ENCODE measurements at regions not wholly inside any gene's neighbourhood (a gene's known extent, or its start where the extent isn't known, plus 50 kb on each side); places are given as distances from the start of the nearest gene placed in this dataset.

DNA sequence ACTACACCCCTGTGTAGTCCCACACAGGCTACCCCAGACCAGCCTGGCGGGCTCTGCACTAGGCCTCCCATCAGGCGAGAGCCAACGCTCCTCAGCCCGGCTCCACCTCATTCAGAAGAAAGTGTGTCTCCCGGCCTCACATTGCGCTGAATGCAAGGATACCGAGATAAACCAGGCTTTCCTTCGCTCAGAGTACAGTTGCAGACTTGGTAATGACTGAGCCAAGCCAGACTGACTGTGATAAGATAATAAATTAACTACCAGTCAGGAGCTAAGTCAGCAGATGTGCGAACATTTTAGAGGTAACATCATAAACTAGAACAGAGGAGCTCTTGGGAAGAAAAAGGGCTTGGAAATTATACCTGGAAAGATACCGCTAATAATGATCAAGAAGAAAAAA, 397.6 kb downstream of the TRIML1 start:
- no peaks in the 10 kb centered on the region for H3K4me1 Mint-ChIP-seq
- H3K9me3 Mint-ChIP-seq: peaks cover 15% of the 10 kb centered on the region
- no peaks in the 10 kb centered on the region for H3K27me3 Mint-ChIP-seq (ENCODE audit: low read depth)
- no peaks in the 10 kb centered on the region for H3K36me3 Mint-ChIP-seq (ENCODE audit: low read depth)
- no peak overlapping the region for H3K27ac Mint-ChIP-seq
- no peak for TF ChIP-seq CTCF (IDR thresholded peaks at IDR 0.05; ENCODE audit: unreplicated experiment in 3 of 3)
- no peak overlapping the region for H3K4me3 Mint-ChIP-seq

DNA sequence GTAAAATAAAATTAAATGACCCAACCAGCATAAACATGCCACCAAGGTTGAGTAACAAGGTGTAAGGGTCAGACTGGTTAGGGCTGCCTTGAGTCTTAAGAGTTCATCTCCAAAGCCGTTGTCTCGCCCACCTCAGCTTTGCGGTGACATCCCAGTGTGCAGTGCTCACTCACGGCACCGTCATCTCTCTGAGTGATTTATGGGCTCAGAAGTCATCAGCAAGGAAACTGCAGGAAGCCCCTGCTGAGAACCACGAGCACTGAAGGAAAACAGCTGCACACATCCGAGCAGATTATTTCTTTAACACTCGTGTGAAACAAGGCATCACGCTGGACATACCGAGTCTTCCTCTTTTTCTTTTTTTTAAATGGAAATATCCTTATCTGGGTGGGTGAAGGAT, 411.1 kb downstream of the TRIML1 start:
- Mint-ChIP-seq H3K36me3 (ENCODE audit: low read depth) (no peaks in the 10 kb centered on the region), H3K27me3 (ENCODE audit: low read depth) (peaks cover 3% of the 10 kb centered on the region), H3K4me3 (peak overlapping the region in 1 of 3 experiments; percentile 17), H3K9me3 (peaks cover 1% of the 10 kb centered on the region), H3K27ac (no peak overlapping the region), H3K4me1 (peaks cover 10% of the 10 kb centered on the region)
- no peak for TF ChIP-seq CTCF (IDR thresholded peaks at IDR 0.05; ENCODE audit: unreplicated experiment in 3 of 3)

DNA sequence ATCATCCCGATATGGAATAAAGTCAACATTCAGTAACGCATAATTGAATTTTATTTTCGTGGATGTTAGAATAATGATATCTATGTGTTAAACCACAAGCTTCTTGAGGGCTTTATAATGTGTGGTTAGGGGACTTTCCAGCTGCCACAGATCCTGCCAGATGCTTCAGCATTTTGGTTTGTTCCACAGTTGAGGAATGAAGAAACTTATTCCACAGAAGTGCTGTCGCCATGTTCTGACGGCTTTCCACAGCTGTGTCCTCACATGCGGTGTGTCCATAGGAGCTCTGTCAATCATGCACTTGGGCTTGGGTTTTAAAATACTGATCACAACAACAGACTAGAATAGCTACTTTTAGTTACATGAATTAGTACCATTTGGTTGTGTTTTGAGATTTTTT, 411.9 kb downstream of the TRIML1 start:
- peaks cover 5% of the 10 kb centered on the region for H3K27me3 Mint-ChIP-seq (ENCODE audit: low read depth)
- peaks cover 10% of the 10 kb centered on the region for H3K4me1 Mint-ChIP-seq
- H3K9me3 Mint-ChIP-seq: peaks cover 2% of the 10 kb centered on the region
- no peak overlapping the region for H3K4me3 Mint-ChIP-seq
- H3K27ac Mint-ChIP-seq: no peak overlapping the region
- TF ChIP-seq CTCF (IDR thresholded peaks at IDR 0.05; ENCODE audit: unreplicated experiment in 3 of 3): no peak
- no peaks in the 10 kb centered on the region for H3K36me3 Mint-ChIP-seq (ENCODE audit: low read depth)

DNA sequence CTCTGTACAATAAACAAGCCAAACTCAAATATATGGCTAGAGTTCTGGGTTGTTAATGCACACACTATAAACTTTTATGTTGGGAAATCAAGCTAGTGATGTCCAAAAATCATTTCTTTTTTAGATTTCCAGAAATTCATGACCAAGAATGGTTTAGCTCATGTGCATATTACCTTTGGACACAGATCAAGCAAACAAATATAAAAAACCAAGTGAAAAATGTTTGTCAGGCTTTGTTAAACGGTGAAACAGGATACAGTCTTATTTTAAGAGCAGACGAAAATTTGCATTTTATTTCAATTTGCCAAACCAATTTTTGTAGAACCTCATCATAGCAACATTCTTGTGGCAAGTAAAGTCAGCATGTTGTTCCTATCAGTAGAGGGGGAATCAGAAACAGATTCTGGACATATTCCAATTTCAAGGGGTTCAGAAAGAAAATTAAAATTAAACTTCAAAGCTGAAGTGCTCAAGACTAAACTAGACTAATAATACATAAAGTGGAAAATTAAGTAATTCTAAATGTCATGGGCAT, 413.6 kb downstream of the TRIML1 start:
- H3K27ac Mint-ChIP-seq: no peak overlapping the region
- peaks cover 10% of the 10 kb centered on the region for H3K4me1 Mint-ChIP-seq
- H3K4me3 Mint-ChIP-seq: no peak overlapping the region
- TF ChIP-seq CTCF (IDR thresholded peaks at IDR 0.05; ENCODE audit: unreplicated experiment in 3 of 3): no peak
- no peaks in the 10 kb centered on the region for H3K36me3 Mint-ChIP-seq (ENCODE audit: low read depth)
- peaks cover 5% of the 10 kb centered on the region for H3K27me3 Mint-ChIP-seq (ENCODE audit: low read depth)
- H3K9me3 Mint-ChIP-seq: peaks cover 4% of the 10 kb centered on the region

DNA sequence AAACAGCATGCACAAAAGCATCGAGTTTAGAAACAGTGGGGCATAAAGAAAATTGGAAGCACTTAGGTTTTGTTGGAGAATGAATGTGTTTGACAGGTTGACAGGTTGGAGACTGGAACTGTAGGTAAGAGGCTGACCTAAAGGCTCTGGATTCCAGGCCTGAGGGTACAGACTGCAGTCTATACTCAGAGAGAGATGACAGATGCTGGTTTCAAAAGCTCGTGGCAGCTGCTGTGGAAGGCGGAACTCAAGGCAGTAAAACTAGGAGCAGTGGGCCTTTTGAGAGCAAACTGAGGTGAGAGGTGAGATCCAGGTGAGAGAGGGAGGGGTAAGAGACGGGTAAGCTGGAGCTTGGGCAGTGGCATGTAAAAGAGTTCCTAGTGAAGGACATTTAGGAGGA, 415.2 kb downstream of the TRIML1 start:
- no peak for TF ChIP-seq CTCF (IDR thresholded peaks at IDR 0.05; ENCODE audit: unreplicated experiment in 3 of 3)
- Mint-ChIP-seq H3K27me3 (ENCODE audit: low read depth) (peaks cover 5% of the 10 kb centered on the region), H3K27ac (no peak overlapping the region), H3K9me3 (peaks cover 4% of the 10 kb centered on the region), H3K4me3 (no peak overlapping the region), H3K4me1 (peaks cover 10% of the 10 kb centered on the region), H3K36me3 (ENCODE audit: low read depth) (no peaks in the 10 kb centered on the region)

DNA sequence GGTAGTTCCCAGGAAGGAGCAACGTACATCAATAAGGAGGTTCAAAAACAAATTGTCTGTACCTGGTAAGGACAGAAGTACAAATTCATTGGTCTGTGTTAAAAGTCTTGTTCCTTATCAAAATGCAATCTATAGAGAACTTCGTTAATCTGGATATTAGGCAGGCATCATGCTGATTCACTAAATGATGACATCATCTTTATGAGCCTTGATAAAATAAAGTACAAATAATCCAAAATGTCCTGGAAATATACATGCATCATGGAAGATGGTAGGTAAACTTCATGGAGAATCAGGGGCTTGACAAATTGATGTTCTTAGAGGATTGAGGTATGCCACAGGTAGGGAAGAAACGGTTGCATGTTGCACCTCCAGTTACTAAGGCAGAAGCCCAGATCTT, 433.9 kb downstream of the TRIML1 start:
- Mint-ChIP-seq H3K36me3 (ENCODE audit: low read depth) (no peaks in the 10 kb centered on the region), H3K27me3 (ENCODE audit: low read depth) (no peaks in the 10 kb centered on the region), H3K4me3 (no peak overlapping the region), H3K9me3 (no peaks in the 10 kb centered on the region), H3K27ac (no peak overlapping the region), H3K4me1 (no peaks in the 10 kb centered on the region)
- no peak for TF ChIP-seq CTCF (IDR thresholded peaks at IDR 0.05; ENCODE audit: unreplicated experiment in 3 of 3)

All from nephron (organoid).